ENCODE measurements at regions not wholly inside any gene's neighbourhood (a gene's known extent, or its start where the extent isn't known, plus 50 kb on each side); places are given as distances from the start of the nearest gene placed in this dataset.

DNA sequence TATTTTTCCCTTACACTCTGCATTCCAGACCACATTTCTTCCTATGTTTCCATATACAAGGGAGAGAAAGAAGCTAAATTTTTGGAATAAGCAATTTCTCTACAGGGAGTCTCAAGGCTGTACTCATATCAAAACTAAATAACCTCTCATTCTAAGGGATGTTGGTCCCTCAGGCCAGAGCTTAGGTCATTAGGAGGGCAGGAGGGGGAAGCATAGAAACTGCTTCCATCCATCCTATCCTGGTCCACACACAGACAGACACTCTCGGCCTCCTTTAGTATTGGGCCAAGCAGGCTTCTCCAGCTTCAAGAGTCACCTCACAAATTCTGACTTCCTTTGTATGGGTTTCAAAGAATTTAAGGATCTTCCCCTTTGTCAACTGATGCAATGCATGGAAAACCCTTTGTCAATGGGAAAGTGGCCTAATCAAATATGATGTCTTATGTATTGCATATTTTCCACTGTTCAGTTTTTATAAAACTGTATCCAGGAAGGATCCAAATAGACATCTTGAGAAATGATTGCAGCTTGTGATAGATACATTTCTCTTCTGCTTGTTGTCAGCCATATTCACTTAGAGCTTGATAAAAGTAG is 140.7 kb upstream of the RARB start:
- no peaks in the 10 kb centered on the region for H3K36me3 ChIP-seq (ENCODE audit: control insufficient read depth, insufficient read depth, low read length)
- H3K9me3 ChIP-seq (ENCODE audit: control insufficient read depth, insufficient read depth, low read length) = no peaks in the 10 kb centered on the region
- no peak overlapping the region for H3K27ac ChIP-seq (ENCODE audit: low read depth, low read length)
- H3K9ac ChIP-seq (ENCODE audit: low read depth, low read length) = no peak overlapping the region
- peaks cover 16% of the 10 kb centered on the region for H3K4me1 ChIP-seq (ENCODE audit: control insufficient read depth, insufficient read depth, low read length)
- H3K4me3 ChIP-seq (ENCODE audit: low read depth, low read length) = no peak overlapping the region
- H3K27me3 ChIP-seq (ENCODE audit: control insufficient read depth, insufficient read depth, low read length) = no peaks in the 10 kb centered on the region

GRCh38 chr3:25288413-25288812 is 139.7 kb upstream of the RARB start:
- no peak overlapping the region for H3K4me3 ChIP-seq (ENCODE audit: low read depth, low read length)
- H3K9ac ChIP-seq (ENCODE audit: low read depth, low read length) = no peak overlapping the region
- peaks cover 22% of the 10 kb centered on the region for H3K4me1 ChIP-seq (ENCODE audit: control insufficient read depth, insufficient read depth, low read length)
- no peak overlapping the region for H3K27ac ChIP-seq (ENCODE audit: low read depth, low read length)
- no peaks in the 10 kb centered on the region for H3K36me3 ChIP-seq (ENCODE audit: control insufficient read depth, insufficient read depth, low read length)
- no peaks in the 10 kb centered on the region for H3K9me3 ChIP-seq (ENCODE audit: control insufficient read depth, insufficient read depth, low read length)
- H3K27me3 ChIP-seq (ENCODE audit: control insufficient read depth, insufficient read depth, low read length) = no peaks in the 10 kb centered on the region

- H3K27ac ChIP-seq (ENCODE audit: low read depth, low read length) = no peak overlapping the region
- H3K9me3 ChIP-seq (ENCODE audit: control insufficient read depth, insufficient read depth, low read length) = no peaks in the 10 kb centered on the region
- H3K36me3 ChIP-seq (ENCODE audit: control insufficient read depth, insufficient read depth, low read length) = no peaks in the 10 kb centered on the region
- no peak overlapping the region for H3K4me3 ChIP-seq (ENCODE audit: low read depth, low read length)
- H3K4me1 ChIP-seq (ENCODE audit: control insufficient read depth, insufficient read depth, low read length) = peaks cover 22% of the 10 kb centered on the region
- no peaks in the 10 kb centered on the region for H3K27me3 ChIP-seq (ENCODE audit: control insufficient read depth, insufficient read depth, low read length)
- no peak overlapping the region for H3K9ac ChIP-seq (ENCODE audit: low read depth, low read length)
Measured at GRCh38 chr3:25289156-25289555, 138.9 kb upstream of the RARB start.

GRCh38 chr3:25289663-25290062 is 138.4 kb upstream of the RARB start:
- no peaks in the 10 kb centered on the region for H3K36me3 ChIP-seq (ENCODE audit: control insufficient read depth, insufficient read depth, low read length)
- no peak overlapping the region for H3K9ac ChIP-seq (ENCODE audit: low read depth, low read length)
- H3K27me3 ChIP-seq (ENCODE audit: control insufficient read depth, insufficient read depth, low read length) = no peaks in the 10 kb centered on the region
- H3K9me3 ChIP-seq (ENCODE audit: control insufficient read depth, insufficient read depth, low read length) = no peaks in the 10 kb centered on the region
- H3K4me3 ChIP-seq (ENCODE audit: low read depth, low read length) = no peak overlapping the region
- H3K4me1 ChIP-seq (ENCODE audit: control insufficient read depth, insufficient read depth, low read length) = peaks cover 22% of the 10 kb centered on the region
- no peak overlapping the region for H3K27ac ChIP-seq (ENCODE audit: low read depth, low read length)

GRCh38 chr3:25291481-25291905 is 136.6 kb upstream of the RARB start:
- Histone ChIP-seq H3K9ac (ENCODE audit: low read depth, low read length) (no peak overlapping the region), H3K27ac (ENCODE audit: low read depth, low read length) (no peak overlapping the region)

DNA sequence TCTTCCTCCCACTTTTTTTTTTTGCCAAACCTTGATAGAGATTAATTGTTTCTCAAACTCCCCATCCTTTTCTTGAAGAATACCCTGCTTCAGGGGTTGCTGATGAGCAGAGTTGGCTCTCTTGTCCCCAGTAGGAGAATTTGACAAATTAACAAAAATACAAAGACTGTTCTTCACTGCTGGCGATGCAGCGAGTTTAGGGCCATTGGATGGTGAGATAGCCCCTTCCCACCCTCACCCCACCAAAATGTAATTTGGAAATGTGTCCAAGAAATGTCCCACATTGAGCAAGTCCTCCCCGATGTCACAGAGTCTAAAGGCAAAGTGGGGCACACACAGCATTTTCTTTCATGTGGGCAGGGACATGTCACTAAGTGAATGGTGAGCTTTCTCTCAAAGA is 136.0 kb upstream of the RARB start:
- Histone ChIP-seq H3K9ac (ENCODE audit: low read depth, low read length) (no peak overlapping the region), H3K4me1 (ENCODE audit: control insufficient read depth, insufficient read depth, low read length) (peaks cover 22% of the 10 kb centered on the region), H3K27ac (ENCODE audit: low read depth, low read length) (no peak overlapping the region), H3K4me3 (ENCODE audit: low read depth, low read length) (no peak overlapping the region), H3K9me3 (ENCODE audit: control insufficient read depth, insufficient read depth, low read length) (no peaks in the 10 kb centered on the region), H3K27me3 (ENCODE audit: control insufficient read depth, insufficient read depth, low read length) (no peaks in the 10 kb centered on the region), H3K36me3 (ENCODE audit: control insufficient read depth, insufficient read depth, low read length) (no peaks in the 10 kb centered on the region)

More at GRCh38 chr3:25291481-25291905, 136.6 kb upstream of the RARB start:
- no peaks in the 10 kb centered on the region for H3K9me3 ChIP-seq (ENCODE audit: control insufficient read depth, insufficient read depth, low read length)
- H3K4me3 ChIP-seq (ENCODE audit: low read depth, low read length) = no peak overlapping the region
- no peaks in the 10 kb centered on the region for H3K27me3 ChIP-seq (ENCODE audit: control insufficient read depth, insufficient read depth, low read length)
- peaks cover 22% of the 10 kb centered on the region for H3K4me1 ChIP-seq (ENCODE audit: control insufficient read depth, insufficient read depth, low read length)
- no peaks in the 10 kb centered on the region for H3K36me3 ChIP-seq (ENCODE audit: control insufficient read depth, insufficient read depth, low read length)

GRCh38 chr3:25292595-25292994 is 135.5 kb upstream of the RARB start:
- no peaks in the 10 kb centered on the region for H3K27me3 ChIP-seq (ENCODE audit: control insufficient read depth, insufficient read depth, low read length)
- H3K9ac ChIP-seq (ENCODE audit: low read depth, low read length) = no peak overlapping the region
- peaks cover 24% of the 10 kb centered on the region for H3K4me1 ChIP-seq (ENCODE audit: control insufficient read depth, insufficient read depth, low read length)
- no peaks in the 10 kb centered on the region for H3K9me3 ChIP-seq (ENCODE audit: control insufficient read depth, insufficient read depth, low read length)
- no peak overlapping the region for H3K27ac ChIP-seq (ENCODE audit: low read depth, low read length)
- H3K36me3 ChIP-seq (ENCODE audit: control insufficient read depth, insufficient read depth, low read length) = no peaks in the 10 kb centered on the region
- H3K4me3 ChIP-seq (ENCODE audit: low read depth, low read length) = no peak overlapping the region

DNA sequence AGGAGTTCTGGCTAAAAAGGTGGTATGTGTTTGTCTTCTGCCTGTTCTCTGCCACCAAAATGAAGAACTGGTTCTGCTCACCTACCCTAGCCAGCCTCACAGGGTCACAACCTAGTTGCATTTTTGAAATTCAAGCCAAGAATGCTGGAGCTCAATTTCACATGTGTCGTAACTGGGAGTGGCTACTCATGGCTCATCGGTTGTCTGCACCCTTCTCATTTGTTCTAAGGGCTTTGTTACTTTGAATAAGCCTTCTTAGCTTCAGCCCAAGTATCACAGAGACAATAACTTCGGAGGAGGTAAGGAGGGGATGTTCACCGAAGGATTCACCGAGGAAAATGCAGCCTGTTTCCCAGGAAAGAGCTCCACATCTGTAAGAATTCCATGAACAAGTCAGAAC is 134.3 kb upstream of the RARB start:
- no peak overlapping the region for H3K27ac ChIP-seq (ENCODE audit: low read depth, low read length)
- no peak overlapping the region for H3K4me3 ChIP-seq (ENCODE audit: low read depth, low read length)
- H3K9ac ChIP-seq (ENCODE audit: low read depth, low read length) = no peak overlapping the region
- H3K27me3 ChIP-seq (ENCODE audit: control insufficient read depth, insufficient read depth, low read length) = no peaks in the 10 kb centered on the region
- no peaks in the 10 kb centered on the region for H3K36me3 ChIP-seq (ENCODE audit: control insufficient read depth, insufficient read depth, low read length)
- H3K4me1 ChIP-seq (ENCODE audit: control insufficient read depth, insufficient read depth, low read length) = peaks cover 28% of the 10 kb centered on the region
- H3K9me3 ChIP-seq (ENCODE audit: control insufficient read depth, insufficient read depth, low read length) = no peaks in the 10 kb centered on the region

GRCh38 chr3:25294169-25294805 is 133.8 kb upstream of the RARB start:
- no peaks in the 10 kb centered on the region for H3K36me3 ChIP-seq (ENCODE audit: control insufficient read depth, insufficient read depth, low read length)
- H3K27ac ChIP-seq (ENCODE audit: low read depth, low read length) = no peak overlapping the region
- peaks cover 24% of the 10 kb centered on the region; the same call in 1 of the 2 replicates for H3K4me1 ChIP-seq (ENCODE audit: control insufficient read depth, insufficient read depth, low read length)
- H3K4me3 ChIP-seq (ENCODE audit: low read depth, low read length) = no peak overlapping the region
- H3K9me3 ChIP-seq (ENCODE audit: control insufficient read depth, insufficient read depth, low read length) = no peaks in the 10 kb centered on the region
- H3K27me3 ChIP-seq (ENCODE audit: control insufficient read depth, insufficient read depth, low read length) = no peaks in the 10 kb centered on the region
- H3K9ac ChIP-seq (ENCODE audit: low read depth, low read length) = no peak overlapping the region

DNA sequence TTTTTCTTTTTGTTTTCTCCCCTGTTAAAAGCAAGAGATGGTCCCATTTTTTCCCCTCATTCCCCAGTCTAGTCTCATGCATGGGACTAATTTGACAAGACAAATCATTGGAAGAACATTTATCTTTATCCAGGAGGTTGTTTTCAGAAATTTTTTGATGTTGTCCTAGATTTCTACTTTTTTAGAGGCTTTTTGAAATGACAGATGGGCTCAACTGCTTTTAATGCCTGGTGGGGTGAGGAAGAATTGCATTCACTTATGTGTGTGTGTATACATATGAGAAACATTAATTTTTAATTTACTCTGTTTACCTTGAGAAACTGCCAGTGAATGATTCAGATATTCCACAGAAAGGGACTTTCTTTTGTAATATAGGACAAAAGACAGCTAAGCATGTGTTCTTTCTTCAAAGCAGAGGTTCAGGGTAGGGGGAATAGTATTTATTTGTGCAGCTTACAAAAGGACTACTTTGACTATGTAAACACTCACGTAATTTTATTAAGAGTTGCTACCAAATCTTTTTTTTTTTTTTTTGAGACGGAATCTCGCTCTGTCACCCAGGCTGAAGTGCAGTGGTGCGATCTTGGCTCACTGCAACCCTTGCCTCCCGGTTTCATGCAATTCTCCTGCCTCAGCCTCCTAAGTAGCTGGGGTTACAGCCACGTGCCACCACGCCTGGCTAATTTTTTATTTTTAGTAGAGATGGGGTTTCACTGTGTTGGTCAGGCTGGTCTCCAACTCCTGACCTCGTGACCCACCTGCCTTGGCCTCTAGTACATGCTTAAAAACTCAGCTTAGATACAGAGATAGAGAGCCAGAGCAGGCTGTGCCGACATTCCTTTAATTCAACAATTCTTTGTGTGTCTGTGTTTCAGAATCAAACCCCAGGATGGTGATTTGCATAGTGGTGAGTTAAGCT is 130.1 kb upstream of the RARB start:
- Histone ChIP-seq H3K9me3 (ENCODE audit: control insufficient read depth, insufficient read depth, low read length) (no peaks in the 10 kb centered on the region), H3K4me3 (ENCODE audit: low read depth, low read length) (no peak overlapping the region), H3K9ac (ENCODE audit: low read depth, low read length) (no peak overlapping the region), H3K36me3 (ENCODE audit: control insufficient read depth, insufficient read depth, low read length) (no peaks in the 10 kb centered on the region), H3K4me1 (ENCODE audit: control insufficient read depth, insufficient read depth, low read length) (peaks cover 16% of the 10 kb centered on the region; the same call in 1 of the 2 replicates), H3K27me3 (ENCODE audit: control insufficient read depth, insufficient read depth, low read length) (no peaks in the 10 kb centered on the region), H3K27ac (ENCODE audit: low read depth, low read length) (no peak overlapping the region)

- Histone ChIP-seq H3K9me3 (ENCODE audit: control insufficient read depth, insufficient read depth, low read length) (no peaks in the 10 kb centered on the region), H3K4me3 (ENCODE audit: low read depth, low read length) (no peak overlapping the region), H3K36me3 (ENCODE audit: control insufficient read depth, insufficient read depth, low read length) (no peaks in the 10 kb centered on the region), H3K9ac (ENCODE audit: low read depth, low read length) (no peak overlapping the region), H3K27me3 (ENCODE audit: control insufficient read depth, insufficient read depth, low read length) (no peaks in the 10 kb centered on the region), H3K4me1 (ENCODE audit: control insufficient read depth, insufficient read depth, low read length) (peaks cover 13% of the 10 kb centered on the region; the same call in 1 of the 2 replicates), H3K27ac (ENCODE audit: low read depth, low read length) (no peak overlapping the region)
Measured at GRCh38 chr3:25300141-25300540, 127.9 kb upstream of the RARB start.
